WTC11 (cell line): ENCODE measurements at regions not wholly inside any gene's neighbourhood (a gene's known extent, or its start where the extent isn't known, plus 50 kb on each side); places are given as distances from the start of the nearest gene placed in this dataset.

Source experiments
- ATAC-seq: fragments of 200-7000 bp; cut with Tn5 transposase; 2 replicates; pipeline ENCODE4 v1.10.0; 2021; ENCODE audit warnings: mild to moderate bottlenecking, moderate library complexity
- CTCF ChIA-PET: fragments of 300-600 bp; sonication (Branson Sonifier 250); formaldehyde crosslinking; loops from one replicate; lab custom pipeline; 2021; ENCODE audit warnings: antibody characterized with exemption; lab: Charles Lee
- POLR2A ChIA-PET: fragments of 350-600 bp; sonication (Branson Sonifier 250); formaldehyde crosslinking; loops from one replicate; lab custom pipeline; 2021; ENCODE audit warnings: antibody characterized with exemption; lab: Charles Lee
- DNase-seq: peaks from one replicate; pipeline ENCODE4 v3.0.0; 2021; ENCODE audit warnings: low spot score
- H3K27ac Mint-ChIP-seq: 2 replicates; pipeline ENCODE4 v1.8.0; 2021; ENCODE audit warnings: mixed read lengths
- H3K27me3 Mint-ChIP-seq: 2 replicates; pipeline ENCODE4 v1.8.0; 2021; ENCODE audit warnings: low read depth, mild to moderate bottlenecking, moderate library complexity, mixed read lengths
- H3K36me3 Mint-ChIP-seq: 2 replicates; pipeline ENCODE4 v1.8.0; 2021; ENCODE audit warnings: mixed read lengths
- H3K4me1 Mint-ChIP-seq: 2 replicates; pipeline ENCODE4 v1.8.0; 2022; ENCODE audit warnings: mixed read lengths
- H3K4me3 Mint-ChIP-seq: 2 replicates; pipeline ENCODE4 v1.8.0; 2021; ENCODE audit warnings: mild to moderate bottlenecking, moderate library complexity, mixed read lengths
- H3K9me3 Mint-ChIP-seq: 2 replicates; pipeline ENCODE4 v1.8.0; 2021; ENCODE audit warnings: mixed read lengths
- CTCF ChIP-seq: fragments of 200-600 bp; IDR thresholded peaks from 2 replicates; pipeline ENCODE4 v1.8.0; 2022; ENCODE audit warnings: antibody characterized with exemption
- EMX1 ChIP-seq: fragments of 250-450 bp; sonication (Bioruptor Pico); IDR thresholded peaks from 2 replicates; pipeline ENCODE4 v1.8.0; 2021; ENCODE audit warnings: mild to moderate bottlenecking
- FOXP4 ChIP-seq: sonication (generic); formaldehyde crosslinking; IDR thresholded peaks from 2 replicates; pipeline ENCODE4 v1.8.0; 2022; ENCODE audit warnings: mild to moderate bottlenecking, missing genetic modification reagents
- GABPB1 ChIP-seq: sonication (generic); formaldehyde crosslinking; IDR thresholded peaks from 2 replicates; pipeline ENCODE4 v1.8.1; 2023; ENCODE audit warnings: mild to moderate bottlenecking, missing genetic modification reagents
- HMGXB4 ChIP-seq: sonication (generic); formaldehyde crosslinking; IDR thresholded peaks from 2 replicates; pipeline ENCODE4 v1.8.1; 2023; ENCODE audit warnings: mild to moderate bottlenecking, moderate library complexity, missing genetic modification reagents
- NR2C2 ChIP-seq: sonication (generic); formaldehyde crosslinking; IDR thresholded peaks from 2 replicates; pipeline ENCODE4 v1.8.0; 2022; ENCODE audit warnings: mild to moderate bottlenecking, missing genetic modification reagents
- PRDM15 ChIP-seq: sonication (generic); formaldehyde crosslinking; IDR thresholded peaks from 2 replicates; pipeline ENCODE4 v1.8.0; 2022; ENCODE audit warnings: missing genetic modification reagents
- SMAD4 ChIP-seq: sonication (generic); formaldehyde crosslinking; IDR thresholded peaks from 2 replicates; pipeline ENCODE4 v1.8.0; 2022; ENCODE audit warnings: mild to moderate bottlenecking, missing genetic modification reagents
- SOX15 ChIP-seq: fragments of 250-450 bp; sonication (Bioruptor Pico); IDR thresholded peaks from 2 replicates; pipeline ENCODE4 v1.9.0; 2021; ENCODE audit warnings: mild to moderate bottlenecking
- TCF7 ChIP-seq: sonication (generic); formaldehyde crosslinking; IDR thresholded peaks from 2 replicates; pipeline ENCODE4 v1.8.0; 2022; ENCODE audit warnings: mild to moderate bottlenecking, low read depth, missing genetic modification reagents, moderate library complexity
- TEAD4 ChIP-seq: sonication (generic); formaldehyde crosslinking; IDR thresholded peaks from 2 replicates; pipeline ENCODE4 v1.8.0; 2022; ENCODE audit warnings: mild to moderate bottlenecking, missing genetic modification reagents
- TP53 ChIP-seq: sonication (generic); formaldehyde crosslinking; IDR thresholded peaks from 2 replicates; pipeline ENCODE4 v1.8.1; 2023; ENCODE audit warnings: mild to moderate bottlenecking, missing genetic modification reagents
- ZMAT4 ChIP-seq: fragments of 250-450 bp; sonication (Bioruptor Pico); IDR thresholded peaks from 2 replicates; pipeline ENCODE4 v1.9.0; 2021; ENCODE audit warnings: mild to moderate bottlenecking
- ZNF138 ChIP-seq: sonication (generic); formaldehyde crosslinking; conservative IDR thresholded peaks from 2 replicates; pipeline ENCODE4 v1.8.1; 2022; ENCODE audit warnings: mild to moderate bottlenecking, moderate library complexity, missing genetic modification reagents
- ZNF219 ChIP-seq: sonication (generic); formaldehyde crosslinking; IDR thresholded peaks from 2 replicates; pipeline ENCODE4 v1.8.0; 2023; ENCODE audit warnings: missing genetic modification reagents, mild to moderate bottlenecking, borderline replicate concordance
- ZNF232 ChIP-seq: sonication (generic); formaldehyde crosslinking; IDR thresholded peaks from 2 replicates; pipeline ENCODE4 v1.8.0; 2022; ENCODE audit warnings: mild to moderate bottlenecking, missing genetic modification reagents
- ZNF263 ChIP-seq: sonication (generic); formaldehyde crosslinking; IDR thresholded peaks from 2 replicates; pipeline ENCODE4 v1.8.1; 2022; ENCODE audit warnings: low read depth, mild to moderate bottlenecking, moderate library complexity, missing genetic modification reagents

- TF ChIP-seq FOXP4 (CRISPR knock-in tag) (no peak), ZNF219 (no peak), TCF7 (no peak), PRDM15 (CRISPR knock-in tag) (no peak)
These were observed 144.9 kb downstream of the BARX1 start (continued) for GRCh38 chr9:93810028-93810971.

GRCh38 chr9:93809204-93809940 lies 145.8 kb downstream of the BARX1 start:
- peaks cover 15% of the 10 kb centered on the region for H3K9me3 Mint-ChIP-seq
- no peak for TF ChIP-seq SMAD4 (CRISPR knock-in tag)
- no peak for TF ChIP-seq ZNF263 (CRISPR knock-in tag)
- no peak for TF ChIP-seq ZMAT4
- no peak for TF ChIP-seq SOX15 (CRISPR knock-in tag)
- no peak for TF ChIP-seq GABPB1 (CRISPR knock-in tag)
- H3K4me1 Mint-ChIP-seq, result peaks cover 29% of the 10 kb centered on the region
- no peak for ATAC-seq
- POLR2A ChIA-PET, result interaction anchor here (1.1 kb wide), 1 partner anchor 100 kb away, joined by 3 read pairs; no protein-coding TSS in a partner anchor
- no peak overlapping the region for H3K27ac Mint-ChIP-seq
- CTCF ChIA-PET, result interaction anchor here (0.6 to 6.0 kb wide), 13 partner anchors 11 to 507 kb away, joined by 3 to 68 read pairs (median 4); no protein-coding TSS in a partner anchor
- H3K36me3 Mint-ChIP-seq, result 0 out of 2 replicates have a peak, but pooled peaks cover 2% of the 10 kb centered on the region
- no peaks in the 10 kb centered on the region; the same call in 1 of the 2 replicates for H3K27me3 Mint-ChIP-seq
- no peak overlapping the region for H3K4me3 Mint-ChIP-seq
- no peak for DNase-seq

- no peak overlapping the region for H3K27ac Mint-ChIP-seq
- CTCF ChIA-PET, result interaction anchor here (0.5 to 6.0 kb wide), 9 partner anchors 12 to 205 kb away, joined by 3 to 68 read pairs (median 5); no protein-coding TSS in a partner anchor
- POLR2A ChIA-PET, result no interaction called here
- TF ChIP-seq NR2C2 (CRISPR knock-in tag) (no peak), CTCF (no peak), EMX1 (CRISPR knock-in tag) (no peak), HMGXB4 (CRISPR knock-in tag) (no peak), ZNF138 (CRISPR knock-in tag) (no peak), TEAD4 (CRISPR knock-in tag) (no peak), ZNF232 (CRISPR knock-in tag) (no peak), TP53 (no peak)
These were observed 146.8 kb downstream of the BARX1 start for GRCh38 chr9:93808115-93809029.

More at GRCh38 chr9:93808115-93809029, 146.8 kb downstream of the BARX1 start:
- Mint-ChIP-seq H3K27me3 (no peaks in the 10 kb centered on the region; the same call in 1 of the 2 replicates), H3K36me3 (0 out of 2 replicates have a peak, but pooled peaks cover 2% of the 10 kb centered on the region), H3K4me1 (peaks cover 19% of the 10 kb centered on the region), H3K4me3 (no peak overlapping the region), H3K9me3 (peaks cover 17% of the 10 kb centered on the region)
- ATAC-seq (no peak), DNase-seq (no peak)
